HG02885 (cell line): ENCODE measurements at regions not wholly inside any gene's neighbourhood (a gene's known extent, or its start where the extent isn't known, plus 50 kb on each side); places are given as distances from the start of the nearest gene placed in this dataset.
"Not testable (repeated sequence)": the region's sequence is repeated elsewhere in the genome, so short reads cannot be mapped to it uniquely, and the experiment has no call there.

Experiments used
- ATAC-seq: cut with Tn5 transposase; IDR thresholded peaks from one replicate; pipeline ENCODE4 v1.9.1; 2021; ENCODE audit warnings: mild to moderate bottlenecking; ENCODE audit not compliant: unreplicated experiment, poor library complexity

DNA sequence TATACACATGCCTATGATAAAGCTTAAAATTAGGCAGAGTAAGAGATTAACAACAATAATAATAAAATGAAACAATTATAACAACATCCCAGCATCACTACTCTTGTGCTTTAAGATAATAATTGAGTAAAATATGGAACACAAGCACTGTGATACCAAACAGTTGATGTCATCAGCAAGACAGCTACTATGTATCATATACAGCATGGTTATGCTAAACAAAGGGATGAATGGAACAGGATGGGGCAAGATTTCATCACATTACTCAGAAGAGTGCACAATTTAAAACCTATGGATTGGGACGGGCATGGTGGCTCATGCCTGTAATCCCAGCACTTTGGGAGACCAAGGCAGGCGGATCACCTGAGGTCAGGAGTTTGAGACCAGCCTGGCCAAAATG lies 1221.0 kb downstream of the SUCLG1 start:
- ATAC-seq = no peak

DNA sequence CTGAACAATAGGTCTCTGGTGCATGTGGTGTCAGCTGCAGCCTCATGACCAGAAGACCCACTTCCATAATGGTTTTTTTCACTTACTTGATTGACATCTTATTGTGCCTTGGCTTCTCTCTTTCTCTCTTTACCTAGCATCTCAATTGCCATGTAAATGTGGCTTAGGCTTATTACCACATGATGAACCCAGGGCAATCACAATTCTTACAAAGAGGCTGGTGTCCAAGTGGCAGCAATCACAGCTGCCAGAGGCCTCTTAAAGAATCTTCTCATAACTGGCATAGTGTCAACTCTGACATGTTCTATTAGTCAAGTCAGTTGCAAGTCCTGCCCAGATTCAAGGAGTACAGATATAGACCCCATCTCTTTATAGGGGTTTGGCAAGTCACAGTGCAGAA lies 1224.8 kb downstream of the SUCLG1 start:
- ATAC-seq = no peak

DNA sequence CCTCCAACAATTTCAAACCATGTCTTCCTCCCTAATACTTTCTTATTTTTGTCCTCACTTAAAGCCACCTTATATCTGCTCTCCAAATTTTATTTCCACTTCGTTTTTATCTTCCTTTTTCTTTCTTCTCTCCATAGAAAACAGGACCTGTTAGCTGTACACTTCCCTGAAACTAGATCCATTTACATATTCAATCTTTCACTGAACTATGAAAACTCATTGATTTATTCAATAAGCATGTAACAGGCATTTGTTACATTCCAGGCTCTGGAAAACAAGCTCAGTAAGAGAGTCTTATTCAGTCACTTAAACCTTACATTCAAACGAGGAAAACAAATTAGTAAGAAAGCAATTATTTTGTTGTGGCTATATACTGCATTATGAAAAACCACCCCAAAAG lies 1225.3 kb downstream of the SUCLG1 start:
- ATAC-seq = no peak

DNA sequence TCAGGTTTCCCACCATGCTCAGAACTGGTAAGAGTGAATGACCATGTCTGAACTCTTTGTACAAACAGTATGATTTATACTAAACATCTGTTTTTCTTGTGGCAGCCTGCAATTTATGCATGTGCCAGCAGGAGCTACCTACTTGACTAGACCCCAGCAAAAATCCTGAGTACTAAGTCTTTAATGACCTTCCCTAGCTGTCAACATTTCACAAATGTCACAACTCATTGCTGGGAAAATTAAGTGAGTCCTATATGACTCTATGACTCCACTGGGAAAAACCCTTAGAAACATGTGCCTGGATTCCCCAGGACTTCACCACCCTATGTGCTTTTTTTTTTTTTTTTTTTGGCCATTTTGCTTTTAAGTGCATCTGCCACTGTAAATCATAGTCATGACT lies 1225.8 kb downstream of the SUCLG1 start:
- no peak for ATAC-seq

DNA sequence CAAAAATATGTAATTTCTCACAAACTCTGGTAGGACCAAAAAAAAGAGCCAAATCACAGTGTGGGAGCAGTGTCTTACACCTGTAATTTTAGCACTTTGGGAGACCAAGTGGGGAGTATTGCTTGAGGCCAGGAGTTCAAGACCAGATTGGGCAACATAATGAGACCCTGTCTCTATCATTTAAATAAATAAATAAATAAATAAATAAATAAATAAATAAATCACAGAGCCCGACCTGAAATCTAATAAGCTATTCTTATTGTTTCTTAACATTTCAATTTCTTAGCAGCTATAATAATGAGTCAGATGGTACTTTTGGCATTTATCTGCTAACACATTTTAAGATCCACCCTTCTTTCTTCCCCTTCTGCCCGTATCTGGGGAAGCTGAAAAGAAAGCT lies 1229.6 kb downstream of the SUCLG1 start:
- no peak for ATAC-seq

DNA sequence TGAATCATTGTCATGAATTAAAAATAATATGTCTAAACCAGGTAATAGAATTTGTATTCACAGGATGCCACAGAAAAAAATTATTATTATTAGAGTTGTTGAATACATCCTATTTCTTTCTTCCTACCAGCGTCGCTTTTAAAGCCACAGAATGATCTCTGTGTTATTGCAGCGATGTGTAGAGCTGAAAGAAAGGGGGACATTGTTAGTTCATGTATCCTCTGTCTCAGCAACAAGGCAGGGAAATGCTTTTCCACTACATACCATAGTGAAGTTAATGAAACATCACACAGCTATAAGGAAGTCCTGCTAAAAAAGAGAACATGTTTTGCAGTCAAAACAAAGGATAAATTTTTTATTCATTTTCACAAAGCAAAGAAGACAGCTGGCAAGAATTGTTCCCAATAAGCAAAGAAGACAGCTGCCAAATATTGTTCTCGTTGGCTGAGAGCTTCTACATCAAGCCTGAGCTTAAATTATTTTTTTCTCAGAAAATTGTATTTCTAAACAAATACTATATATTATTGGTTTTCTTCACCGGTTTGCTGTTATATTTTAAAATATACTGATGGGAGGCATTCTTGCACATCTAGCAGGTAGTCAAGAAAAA lies 1234.4 kb downstream of the SUCLG1 start:
- ATAC-seq = no peak

DNA sequence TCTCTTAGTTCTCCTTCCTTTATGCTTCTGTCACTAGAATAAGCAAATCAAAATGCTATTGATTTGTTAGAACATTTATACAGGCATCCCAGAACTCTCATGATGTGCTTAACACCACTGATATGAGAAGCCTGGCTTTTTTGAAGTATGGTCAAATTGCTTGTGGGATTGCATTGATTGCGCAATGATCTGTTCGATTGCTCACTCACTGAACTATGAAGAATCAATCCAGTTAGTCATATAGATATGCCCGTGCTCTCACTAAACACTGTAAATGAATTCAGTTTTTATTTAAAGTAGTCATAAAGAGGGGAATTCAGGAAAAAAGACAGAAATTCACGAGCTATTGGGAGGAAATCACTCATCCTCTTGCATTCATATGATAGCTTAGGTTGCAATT lies 1237.8 kb downstream of the SUCLG1 start:
- no peak for ATAC-seq

DNA sequence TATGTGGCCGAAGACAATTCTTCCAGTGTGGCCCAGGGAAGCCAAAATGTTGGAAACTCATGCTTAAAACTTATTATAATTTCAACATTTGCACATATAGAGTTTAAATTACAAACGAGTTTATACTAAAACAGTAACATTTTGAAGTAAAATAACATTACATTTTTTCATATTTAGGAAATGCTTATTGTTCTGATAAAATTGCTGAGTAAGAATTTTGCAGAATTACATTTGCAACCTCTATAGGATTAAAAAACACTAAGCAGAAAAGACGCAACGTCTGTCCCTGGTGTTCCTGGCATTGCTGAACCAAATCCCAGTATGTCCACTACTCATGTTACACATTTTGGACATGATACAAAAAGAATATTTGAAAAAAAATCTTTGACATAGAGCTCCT lies 1241.2 kb downstream of the SUCLG1 start:
- no peak for ATAC-seq

DNA sequence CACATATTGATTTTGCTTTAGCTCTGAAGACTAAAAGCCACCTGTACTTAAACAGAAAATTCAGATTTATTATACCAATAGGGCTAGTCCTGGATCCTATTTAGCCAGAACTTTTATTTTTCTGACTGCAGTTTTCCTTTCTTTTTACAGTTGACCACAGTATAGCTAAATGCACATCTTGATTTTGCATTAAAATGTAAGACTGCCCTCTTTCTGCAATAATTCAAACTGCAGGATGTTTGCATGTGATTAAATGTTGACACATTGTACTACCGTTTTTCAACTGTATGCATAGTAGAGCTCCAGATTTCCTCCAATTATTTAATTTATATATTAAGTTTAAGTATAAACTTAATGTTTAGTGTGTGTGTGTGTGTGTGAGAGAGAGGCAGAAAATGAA lies 1262.9 kb downstream of the SUCLG1 start:
- ATAC-seq = no peak

DNA sequence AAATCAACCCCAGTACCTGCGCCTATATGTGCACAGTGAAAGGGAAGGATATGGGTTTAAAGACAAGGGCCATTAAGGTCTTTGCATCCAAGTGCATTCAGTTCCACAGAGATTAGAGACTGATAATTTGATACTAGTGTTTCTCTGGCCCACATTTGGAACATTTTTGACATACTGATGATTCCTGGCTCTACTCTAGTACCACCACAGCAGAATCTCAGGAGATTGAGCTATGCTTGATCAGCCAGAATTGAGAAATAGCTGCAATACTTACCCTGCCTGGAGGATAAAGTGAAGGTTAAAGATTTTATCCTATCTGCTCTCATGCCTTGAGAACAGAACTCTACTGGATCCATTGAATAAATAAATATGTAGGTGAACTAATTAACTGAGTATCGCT lies 1267.8 kb downstream of the SUCLG1 start:
- no peak for ATAC-seq

DNA sequence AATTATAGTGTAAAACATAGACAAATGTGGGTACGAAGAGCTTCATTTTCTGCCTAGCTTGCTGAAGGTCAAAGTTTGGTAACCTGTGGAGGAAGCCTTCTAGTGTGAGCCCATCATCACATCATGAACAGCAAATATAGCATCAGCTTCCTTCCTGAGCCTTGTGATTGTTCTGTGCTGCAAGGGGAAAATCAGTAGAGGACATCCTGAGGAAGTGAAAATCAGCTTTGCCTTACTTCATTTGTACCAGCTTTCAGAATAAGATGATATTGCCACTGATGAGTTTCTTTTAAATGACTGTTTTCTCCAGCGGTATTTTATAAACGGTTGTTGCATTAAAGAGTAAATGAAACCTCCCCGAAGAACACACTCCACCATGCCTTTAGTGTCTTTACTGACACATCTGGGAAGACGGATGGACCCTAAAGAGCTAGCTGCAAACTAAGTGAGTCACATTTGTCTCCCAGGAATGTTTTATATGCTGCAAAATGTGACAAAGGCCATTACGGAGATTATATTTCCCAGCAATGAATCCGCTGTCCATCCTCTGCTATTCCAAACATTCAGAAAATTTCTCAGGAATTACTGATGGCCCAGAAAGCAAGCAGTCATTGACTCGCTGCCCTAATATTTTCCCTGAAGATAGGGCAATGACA lies 1272.8 kb downstream of the SUCLG1 start:
- no peak for ATAC-seq

DNA sequence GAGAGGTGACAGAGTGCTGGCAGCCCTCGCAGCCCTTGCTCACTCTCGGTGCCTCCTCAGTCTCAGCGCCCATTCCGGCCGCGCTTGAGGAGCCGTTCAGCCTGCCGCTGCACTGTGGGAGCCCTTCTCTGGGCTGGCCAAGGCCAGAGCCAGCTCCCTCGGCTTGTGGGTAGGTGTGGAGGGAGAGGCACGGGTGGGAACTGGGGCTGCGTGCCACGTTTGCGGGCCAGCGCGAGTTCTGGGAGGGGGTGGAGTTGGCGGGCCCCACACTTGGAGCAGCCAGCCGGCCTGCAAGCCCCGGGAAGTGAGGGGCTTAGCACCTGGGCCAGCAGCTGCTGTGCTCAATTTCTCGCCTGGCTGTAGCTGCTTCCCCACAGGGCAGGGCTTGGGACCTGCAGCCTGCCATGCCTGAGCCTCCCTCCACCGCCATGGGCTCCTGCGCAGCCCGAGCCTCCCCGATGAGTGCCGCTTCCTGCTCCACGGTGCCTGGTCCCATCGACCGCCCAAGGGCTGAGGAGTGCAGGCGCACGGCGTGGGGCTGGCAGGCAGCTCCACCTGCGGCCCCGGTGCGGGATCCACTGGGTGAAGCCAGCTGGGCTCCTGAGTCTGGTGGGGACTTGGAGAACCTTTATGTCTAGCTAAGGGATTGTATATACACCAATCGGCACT lies 1278.1 kb downstream of the SUCLG1 start:
- ATAC-seq = not testable (repeated sequence)

DNA sequence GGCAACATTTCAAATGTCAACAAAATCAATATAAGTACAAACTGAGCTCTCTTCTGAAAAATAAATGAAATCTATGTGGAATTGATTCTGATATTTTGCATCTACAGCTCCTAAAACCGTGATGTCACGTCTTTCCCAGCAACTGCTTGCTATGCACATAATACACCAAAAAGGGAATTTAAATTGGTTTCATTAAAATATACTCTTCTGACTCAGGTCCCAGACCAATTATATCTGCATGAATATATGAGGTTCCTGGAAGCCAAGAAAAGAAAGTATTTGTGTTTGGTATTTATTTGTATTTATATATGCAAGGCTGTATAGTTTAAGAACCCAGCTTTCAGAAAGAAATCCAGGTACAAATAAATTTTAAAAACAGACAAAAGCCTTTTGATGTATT lies 1282.5 kb downstream of the SUCLG1 start:
- ATAC-seq = no peak

DNA sequence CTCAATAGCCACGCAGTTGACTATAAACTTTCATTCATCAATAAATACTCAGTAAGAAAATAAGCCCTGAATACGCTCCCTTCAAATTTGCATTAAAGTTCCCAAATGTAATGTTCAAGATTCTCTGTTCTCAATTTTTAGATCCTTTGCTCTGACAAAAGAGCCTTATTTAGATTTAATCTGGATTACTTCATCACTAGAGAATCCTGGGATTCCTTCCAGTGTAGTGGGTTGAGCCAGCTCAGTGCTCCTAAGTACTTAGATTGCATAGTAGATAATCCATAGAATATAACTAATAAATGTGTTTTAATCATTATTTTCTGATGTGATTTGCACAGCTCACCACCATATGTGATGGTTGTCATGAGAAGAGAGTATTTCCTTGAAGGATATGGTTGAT lies 1286.2 kb downstream of the SUCLG1 start:
- ATAC-seq = no peak

DNA sequence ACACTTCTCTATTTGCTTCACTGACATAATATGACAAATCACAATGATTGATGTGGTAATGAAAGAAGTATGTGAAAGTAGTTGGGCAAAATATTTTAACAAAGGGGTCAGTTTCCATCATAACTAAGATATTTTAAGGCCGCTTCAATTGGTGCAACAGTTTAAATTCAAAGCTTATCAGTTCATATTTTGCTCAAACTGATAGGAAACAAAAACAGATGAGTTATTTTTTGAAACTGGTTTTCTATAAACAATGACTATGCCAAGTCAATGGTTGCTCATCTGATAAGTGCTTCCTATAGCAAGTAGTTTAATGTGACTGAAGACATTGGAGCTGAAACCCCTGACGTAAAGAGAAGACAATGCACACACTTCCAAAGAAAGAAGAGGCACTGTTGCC lies 1290.7 kb downstream of the SUCLG1 start:
- no peak for ATAC-seq

DNA sequence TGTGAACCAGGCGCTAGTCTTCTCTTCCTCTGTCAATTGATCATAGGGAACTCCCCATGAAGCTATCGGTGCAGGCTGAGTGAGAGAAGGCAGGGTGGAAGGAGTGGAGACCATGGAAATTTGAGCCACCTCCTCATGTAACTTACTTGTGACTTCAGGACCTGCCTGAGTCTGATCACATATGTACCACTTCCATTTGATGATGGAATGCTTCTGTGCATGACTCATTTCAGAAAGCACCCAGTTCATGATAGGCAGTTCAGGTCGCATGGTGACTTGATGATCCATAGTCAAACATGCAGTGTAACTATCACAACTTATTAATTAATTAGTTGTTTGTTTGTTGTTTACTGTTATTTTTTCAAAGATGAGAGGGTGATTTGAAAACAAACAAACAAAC lies 1296.7 kb downstream of the SUCLG1 start:
- no peak for ATAC-seq

DNA sequence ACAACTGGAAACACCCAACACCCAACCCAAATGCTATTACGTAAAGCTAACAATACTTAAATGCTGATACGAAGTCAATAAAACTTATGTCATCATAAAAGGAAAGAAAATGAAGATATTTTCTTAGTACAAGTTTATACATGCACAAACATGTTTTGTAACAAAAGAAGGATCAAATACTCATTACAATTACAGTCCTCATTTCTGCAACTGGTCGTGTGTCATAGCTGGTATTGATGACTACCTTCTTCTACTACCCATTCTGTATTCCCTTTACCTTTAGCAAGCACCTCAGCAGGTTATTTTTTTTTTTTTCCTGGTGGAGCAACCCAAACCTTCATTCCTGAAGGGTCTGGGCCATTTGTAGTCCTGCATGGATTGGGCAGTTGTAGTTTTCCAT lies 1298.5 kb downstream of the SUCLG1 start:
- ATAC-seq = no peak

DNA sequence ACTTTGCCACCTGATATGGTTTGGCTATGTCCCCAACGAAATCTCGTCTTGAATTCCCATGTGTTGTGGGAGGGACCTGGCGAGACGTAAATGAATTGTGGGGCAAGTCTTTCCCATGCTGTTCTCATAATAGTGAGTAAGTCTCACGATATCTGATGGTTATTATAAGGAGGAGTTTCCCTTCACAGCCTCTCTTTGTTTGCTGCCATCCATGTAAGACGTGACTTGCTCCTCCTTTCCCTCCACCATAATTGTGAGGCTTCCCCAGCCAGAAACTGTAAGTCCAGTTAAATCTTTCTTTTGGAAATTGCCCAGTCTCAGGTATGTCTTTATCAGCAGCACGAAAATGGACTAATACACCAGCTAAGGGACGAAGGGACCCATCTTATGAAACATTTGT lies 1303.3 kb downstream of the SUCLG1 start:
- ATAC-seq = no peak

DNA sequence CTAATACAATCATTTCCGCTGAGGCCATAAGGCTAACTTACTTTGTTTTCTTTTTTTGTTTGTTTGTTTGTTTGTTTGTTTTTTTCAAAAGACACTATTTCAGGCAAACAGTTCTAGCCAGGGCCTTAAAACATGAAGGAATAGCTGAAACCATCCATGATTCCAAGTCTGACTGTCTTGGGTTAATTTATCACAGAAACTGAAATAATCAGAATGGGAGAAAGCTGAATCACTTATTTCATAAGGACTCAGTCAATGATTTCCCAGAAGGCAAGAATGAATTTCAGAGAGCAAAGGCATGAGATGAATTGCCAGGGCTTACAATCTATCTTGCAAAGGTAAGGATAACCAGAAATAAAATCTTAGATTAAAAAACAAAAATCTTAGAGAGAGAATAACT lies 1315.1 kb downstream of the SUCLG1 start:
- no peak for ATAC-seq

DNA sequence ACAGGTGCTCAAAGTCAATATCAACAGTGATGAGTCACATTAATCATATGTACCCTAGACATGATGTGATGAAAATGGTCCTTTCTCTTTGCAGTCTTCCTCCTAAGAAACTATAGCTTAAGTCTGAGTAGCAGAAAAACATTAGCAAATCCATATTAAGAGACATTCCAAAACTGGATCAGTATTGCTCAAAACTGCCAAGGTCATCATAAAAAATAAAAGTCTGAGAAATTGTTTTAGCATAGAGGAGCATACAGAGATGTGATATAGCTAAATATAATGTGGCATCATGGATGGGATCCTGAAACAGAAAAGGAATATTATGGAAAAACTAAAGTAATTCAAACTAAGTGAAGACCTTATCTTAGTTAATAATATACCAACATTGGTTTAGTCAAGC lies 1316.1 kb downstream of the SUCLG1 start:
- no peak for ATAC-seq

DNA sequence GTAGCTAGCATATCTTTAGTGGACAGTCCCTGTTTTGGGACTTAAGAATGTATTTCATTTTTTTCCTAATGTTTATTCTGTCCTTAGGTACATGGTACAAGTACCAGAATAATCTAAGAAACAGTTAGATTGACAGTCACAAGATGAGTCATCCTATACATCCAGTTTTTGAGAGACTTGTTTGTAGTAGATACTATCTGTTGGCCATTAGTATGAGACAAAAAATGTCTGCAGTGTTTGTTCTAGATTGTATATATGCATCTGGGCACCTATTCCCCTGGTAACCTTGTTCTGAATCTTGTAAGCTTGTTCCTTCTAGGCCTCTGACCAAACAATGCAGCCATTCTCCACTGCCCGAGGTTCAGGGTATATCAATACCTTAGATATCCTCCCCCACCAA lies 1343.5 kb downstream of the SUCLG1 start:
- ATAC-seq = no peak

DNA sequence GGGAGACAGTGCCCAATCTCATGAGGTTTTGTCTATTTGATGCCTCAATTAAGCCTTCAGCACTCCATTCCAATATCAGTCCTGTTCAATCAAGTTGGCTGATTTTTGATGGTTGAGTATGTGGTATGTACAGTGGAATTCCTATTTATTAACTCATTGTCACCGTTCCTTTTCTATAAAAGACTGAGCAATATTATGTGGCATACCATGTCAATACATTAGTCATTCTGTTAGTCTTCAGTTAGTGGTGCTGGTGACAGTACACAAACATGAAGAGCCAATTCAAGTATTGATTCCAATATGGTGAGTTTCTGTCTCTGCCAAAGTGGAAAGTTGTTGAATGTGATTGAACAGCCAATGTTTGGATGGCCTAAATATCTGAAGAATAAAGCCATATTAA lies 1343.9 kb downstream of the SUCLG1 start:
- no peak for ATAC-seq
